ENCODE measurements at regions not wholly inside any gene's neighbourhood (a gene's known extent, or its start where the extent isn't known, plus 50 kb on each side); places are given as distances from the start of the nearest gene placed in this dataset.
"Not testable (repeated sequence)": the region's sequence is repeated elsewhere in the genome, so short reads cannot be mapped to it uniquely, and the experiment has no call there.

DNA sequence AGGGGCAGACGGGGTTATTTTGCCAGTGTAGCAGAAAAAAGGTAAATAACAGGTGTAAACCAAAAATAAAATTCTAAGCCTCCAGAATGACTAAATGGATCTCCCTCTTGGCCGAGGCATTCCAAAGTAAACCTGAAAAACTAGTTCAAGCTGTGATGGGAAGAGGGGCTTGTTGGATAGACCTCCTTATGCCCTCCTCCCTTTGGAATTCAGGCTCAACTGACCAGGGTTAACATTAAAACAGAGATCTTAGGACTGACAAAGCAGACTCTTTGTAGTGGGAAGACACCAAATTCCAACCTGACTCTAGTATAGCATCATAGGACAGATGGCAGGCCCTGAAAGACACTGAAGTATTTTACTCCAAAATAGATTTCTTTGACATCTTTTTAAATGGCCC lies 113.8 kb upstream of the ITGB1 start:
- no peak for DNase-seq (ENCODE audit: extremely low read depth in 1 of 2, low read depth in 1 of 2)

DNA sequence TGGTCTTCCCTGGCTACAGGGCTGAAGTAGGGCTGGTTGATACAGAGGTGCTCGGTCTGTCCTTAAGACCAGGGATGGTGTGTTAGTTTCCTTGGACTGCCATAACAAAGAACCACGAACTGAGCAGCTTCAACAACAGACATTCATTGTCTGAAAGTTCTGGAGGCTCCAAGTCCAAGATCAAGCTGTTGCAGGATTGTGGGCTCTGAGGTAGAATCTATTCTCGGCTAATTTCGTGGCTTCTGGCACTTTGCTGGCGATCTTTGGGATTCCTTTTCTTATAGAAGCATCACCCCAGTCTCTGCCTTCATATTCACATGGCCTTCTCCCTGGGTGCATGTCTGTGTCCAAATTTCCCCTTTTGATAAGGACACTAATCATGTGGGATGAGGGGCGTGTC lies 112.1 kb upstream of the ITGB1 start:
- no peak for DNase-seq (ENCODE audit: extremely low read depth in 1 of 2, low read depth in 1 of 2)

DNA sequence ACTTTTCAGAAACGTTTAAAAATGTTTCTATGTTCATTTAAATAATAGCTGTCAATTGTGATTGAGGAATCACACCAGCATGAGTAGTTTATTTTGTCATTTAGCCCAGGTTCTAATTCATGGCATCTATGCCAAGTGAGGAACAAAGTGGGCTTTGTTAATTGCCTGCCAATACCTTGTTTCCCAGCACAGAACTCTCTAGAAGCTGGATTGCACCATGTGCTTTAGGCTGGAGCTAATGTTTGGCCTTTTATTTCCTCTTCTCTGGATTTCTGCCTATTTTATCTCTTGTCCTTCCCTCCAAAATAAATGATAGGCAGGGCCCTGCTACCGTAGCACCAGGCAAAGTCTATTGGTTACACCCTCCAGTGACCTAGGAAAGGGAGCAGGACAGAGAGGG lies 109.9 kb upstream of the ITGB1 start:
- no peak for DNase-seq (ENCODE audit: extremely low read depth in 1 of 2, low read depth in 1 of 2)

- no peak for DNase-seq (ENCODE audit: extremely low read depth in 1 of 2, low read depth in 1 of 2)
Measured at GRCh38 chr10:33067481-33067880, 109.5 kb upstream of the ITGB1 start.

- DNase-seq (ENCODE audit: extremely low read depth in 1 of 2, low read depth in 1 of 2): no peak
Measured at GRCh38 chr10:33066558-33067236, 108.7 kb upstream of the ITGB1 start.

DNA sequence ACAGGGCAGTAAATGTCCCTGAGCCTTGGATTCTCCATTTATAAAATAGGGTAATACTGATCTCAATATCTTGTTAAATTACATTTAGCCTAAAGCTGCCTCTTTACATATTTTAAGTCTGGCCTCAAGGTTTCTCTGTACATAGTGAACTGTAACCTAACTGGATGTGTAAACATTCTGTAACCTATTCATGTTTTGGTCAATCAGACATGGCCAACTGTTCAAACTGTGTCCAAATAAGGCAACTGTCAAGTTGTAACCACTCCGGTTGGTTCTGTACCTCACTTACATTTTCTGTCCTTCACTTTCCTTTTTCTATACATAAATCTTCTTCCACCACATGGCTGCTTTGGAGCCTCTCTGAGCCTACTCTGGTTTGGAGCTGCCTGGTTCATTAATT lies 107.1 kb upstream of the ITGB1 start:
- no peak for DNase-seq (ENCODE audit: extremely low read depth in 1 of 2, low read depth in 1 of 2)

- DNase-seq (ENCODE audit: extremely low read depth in 1 of 2, low read depth in 1 of 2): no peak
Measured at GRCh38 chr10:33064706-33065105, 106.7 kb upstream of the ITGB1 start.

DNA sequence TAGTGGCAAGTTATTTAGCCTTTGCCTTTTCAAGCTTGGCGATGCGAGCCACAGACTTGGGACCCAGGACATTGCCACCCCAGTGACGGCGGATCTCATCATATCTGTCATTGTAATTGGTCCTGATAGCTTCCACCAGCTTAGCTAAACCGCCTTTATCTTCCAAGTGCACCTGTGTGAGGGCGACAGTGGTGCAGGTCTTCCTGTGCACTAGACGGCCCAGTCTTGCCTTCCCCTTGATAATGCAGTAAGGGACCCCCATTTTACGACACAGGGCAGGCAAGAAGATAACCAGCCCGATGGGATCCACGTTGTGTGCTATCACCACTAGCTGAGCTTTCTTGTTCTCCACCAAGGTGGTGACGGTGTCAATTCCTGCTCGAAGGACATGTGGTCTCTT lies 99.6 kb upstream of the ITGB1 start:
- DNase-seq (ENCODE audit: extremely low read depth in 1 of 2, low read depth in 1 of 2): no peak

GRCh38 chr10:33056828-33057596 lies 99.0 kb upstream of the ITGB1 start:
- DNase-seq (ENCODE audit: extremely low read depth in 1 of 2, low read depth in 1 of 2): no peak

DNA sequence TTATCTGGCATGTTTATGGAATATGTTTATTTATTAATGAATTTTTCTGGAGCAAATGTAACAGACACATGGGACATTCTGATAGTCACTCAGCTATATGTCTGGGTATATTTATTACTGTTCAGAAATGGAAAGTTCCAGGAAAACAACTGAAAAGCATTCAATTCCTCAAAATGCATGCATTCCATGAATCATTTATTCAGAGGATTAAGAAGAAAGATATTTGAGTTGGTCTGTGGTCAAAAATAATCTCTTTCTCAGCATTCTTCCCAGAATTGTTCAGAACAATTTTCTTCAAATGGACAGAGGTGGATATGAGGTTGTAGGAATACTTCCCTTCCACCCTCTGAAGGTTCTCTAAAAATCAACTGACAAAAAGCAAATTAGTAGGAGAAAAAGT lies 97.6 kb upstream of the ITGB1 start:
- no peak for DNase-seq (ENCODE audit: extremely low read depth in 1 of 2, low read depth in 1 of 2)

DNA sequence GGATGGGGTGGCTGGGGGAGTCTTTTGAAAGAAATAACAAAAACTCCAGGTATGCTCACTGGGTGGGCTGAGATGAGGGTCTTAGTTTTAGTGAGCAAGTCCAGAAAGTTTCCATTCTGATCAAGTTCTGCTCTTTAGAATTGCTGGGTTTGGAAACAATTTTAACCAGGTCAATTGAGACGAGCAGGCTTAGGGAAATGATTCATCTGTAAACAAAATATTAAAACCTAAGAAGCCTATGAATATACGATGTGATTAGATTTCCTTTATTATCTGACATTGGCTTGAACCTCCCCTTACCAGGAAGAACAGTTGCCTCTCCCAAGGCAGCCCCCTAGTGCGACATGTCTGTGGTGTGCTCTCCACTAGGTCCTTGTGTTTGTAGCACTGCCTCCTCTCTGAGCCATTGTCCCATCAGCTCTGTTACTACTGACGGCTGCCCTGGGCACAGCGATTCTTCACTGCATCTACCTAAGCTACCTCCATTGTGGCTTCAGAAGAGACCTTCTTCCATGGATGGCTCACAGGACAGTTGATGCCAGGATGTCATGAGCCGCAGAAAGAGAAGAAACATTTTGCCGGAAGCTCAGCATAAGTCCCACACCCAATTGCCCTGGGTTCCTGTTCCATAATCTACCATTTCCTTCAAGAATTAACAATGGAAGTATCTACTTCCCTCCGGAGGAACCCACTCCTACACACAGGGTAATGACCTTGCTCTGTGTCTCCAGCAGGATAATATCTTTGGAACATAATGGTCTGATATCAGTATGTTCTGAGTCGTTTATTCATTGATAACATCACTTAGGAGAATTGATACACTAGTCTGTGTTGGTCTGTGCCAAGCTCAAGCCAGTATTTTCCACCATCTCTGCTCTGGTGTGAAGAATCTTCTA lies 95.1 kb upstream of the ITGB1 start:
- no peak for DNase-seq (ENCODE audit: extremely low read depth in 1 of 2, low read depth in 1 of 2)

GRCh38 chr10:33052263-33052875 lies 94.3 kb upstream of the ITGB1 start:
- DNase-seq (ENCODE audit: extremely low read depth in 1 of 2, low read depth in 1 of 2): no peak

DNA sequence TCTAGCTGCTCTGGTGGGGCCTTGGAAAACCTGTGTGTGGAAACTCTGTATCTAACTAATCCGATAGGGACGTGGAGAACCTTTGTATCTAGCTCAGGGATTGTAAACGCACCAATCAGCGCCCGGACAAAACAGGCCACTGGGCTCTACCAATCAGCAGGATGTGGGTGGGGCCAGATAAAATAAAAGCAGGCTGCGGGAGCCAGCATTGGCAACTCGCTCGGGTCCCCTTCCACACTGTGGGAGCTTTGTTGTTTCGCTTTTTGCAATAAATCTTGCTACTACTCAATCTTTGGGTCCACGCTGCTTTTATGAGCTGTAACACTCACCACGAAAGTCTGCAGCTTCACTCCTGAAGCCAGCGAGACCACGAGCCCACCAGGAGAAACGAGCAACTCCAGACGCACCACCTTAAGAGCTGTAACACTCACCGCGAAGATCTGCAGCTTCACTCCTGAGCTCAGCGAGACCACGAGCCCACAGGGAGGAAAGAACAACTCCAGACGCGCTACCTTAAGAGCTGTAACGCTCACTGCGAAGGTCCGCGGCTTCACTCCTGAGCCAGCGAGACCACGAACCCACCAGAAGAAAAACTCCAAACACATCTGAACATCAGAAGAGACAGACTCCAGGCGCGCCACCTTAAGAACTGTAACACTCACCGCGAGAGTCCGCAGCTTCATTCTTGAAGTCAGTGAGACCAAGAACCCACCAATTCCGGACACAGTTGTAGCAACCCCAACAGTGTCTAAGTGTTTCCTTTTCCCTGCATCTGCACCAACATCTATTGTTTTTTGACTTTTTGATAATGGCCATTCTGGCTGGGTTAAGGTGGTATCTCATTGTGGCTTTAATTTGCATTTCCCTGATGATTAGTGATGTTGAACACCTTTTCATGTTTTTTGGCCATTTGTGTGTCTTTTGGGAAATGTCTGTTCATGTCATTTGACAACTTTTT lies 92.2 kb upstream of the ITGB1 start:
- not testable (repeated sequence) for DNase-seq (ENCODE audit: extremely low read depth in 1 of 2, low read depth in 1 of 2)

DNA sequence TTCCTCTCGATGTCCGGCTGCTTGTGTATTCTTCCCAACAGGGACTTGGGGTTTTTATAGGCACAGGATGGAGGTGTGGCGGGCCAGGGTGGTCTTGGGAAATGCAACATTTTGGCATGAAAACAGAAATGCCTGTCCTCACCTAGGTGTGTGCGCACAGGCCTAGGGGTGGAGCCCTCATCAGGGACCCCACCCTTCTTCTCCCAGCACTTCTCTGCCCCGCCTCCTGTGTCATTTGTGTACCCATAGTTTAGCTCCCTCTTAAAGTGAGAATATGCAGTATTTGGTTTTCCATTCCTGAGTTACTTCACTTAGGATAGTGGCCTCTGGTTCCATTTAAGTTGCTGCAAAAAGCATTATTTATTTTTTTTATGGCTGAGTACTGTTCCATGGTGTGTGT lies 90.2 kb upstream of the ITGB1 start:
- no peak for DNase-seq (ENCODE audit: extremely low read depth in 1 of 2, low read depth in 1 of 2)

DNA sequence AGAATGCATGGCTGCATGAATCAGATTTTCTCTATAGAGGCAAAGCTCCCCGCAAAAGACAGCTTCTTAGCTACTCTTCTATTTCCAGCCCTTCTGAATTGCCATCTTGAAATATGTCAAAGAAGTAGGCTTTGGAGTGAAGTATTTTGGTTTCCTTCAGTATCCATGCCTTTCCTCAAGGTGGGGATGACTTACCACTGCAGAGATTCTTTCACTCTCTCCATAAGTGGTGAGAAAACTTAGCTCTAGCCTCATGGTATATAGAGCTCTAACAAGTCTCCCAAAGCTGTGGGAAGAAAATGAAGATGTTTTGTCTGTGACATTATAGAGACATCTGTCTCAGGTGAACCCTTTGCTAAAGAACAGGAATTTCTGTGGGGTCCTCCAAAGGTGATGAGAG lies 89.6 kb upstream of the ITGB1 start:
- no peak for DNase-seq (ENCODE audit: extremely low read depth in 1 of 2, low read depth in 1 of 2)

- DNase-seq (ENCODE audit: extremely low read depth in 1 of 2, low read depth in 1 of 2): no peak
Measured at GRCh38 chr10:33046792-33047191, 88.8 kb upstream of the ITGB1 start.

DNA sequence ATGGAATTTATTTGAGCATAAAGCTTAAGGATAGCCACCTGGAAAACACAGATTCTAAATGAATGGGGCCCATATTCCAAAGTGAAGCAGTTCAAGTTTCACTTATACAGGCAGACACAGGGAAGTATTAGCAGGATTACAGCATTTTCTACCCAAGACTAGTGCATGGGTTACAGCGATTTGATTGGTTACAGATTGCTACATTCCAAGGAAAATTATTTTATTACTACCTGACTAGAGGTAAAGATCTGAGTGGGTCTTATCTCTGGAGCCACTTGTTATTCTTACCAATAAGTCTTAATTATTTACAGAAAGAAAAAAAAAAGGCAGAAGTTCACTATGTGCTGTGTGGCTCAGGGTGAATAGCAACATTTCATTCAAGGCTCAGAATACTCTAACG lies 87.4 kb upstream of the ITGB1 start:
- no peak for DNase-seq (ENCODE audit: extremely low read depth in 1 of 2, low read depth in 1 of 2)

DNA sequence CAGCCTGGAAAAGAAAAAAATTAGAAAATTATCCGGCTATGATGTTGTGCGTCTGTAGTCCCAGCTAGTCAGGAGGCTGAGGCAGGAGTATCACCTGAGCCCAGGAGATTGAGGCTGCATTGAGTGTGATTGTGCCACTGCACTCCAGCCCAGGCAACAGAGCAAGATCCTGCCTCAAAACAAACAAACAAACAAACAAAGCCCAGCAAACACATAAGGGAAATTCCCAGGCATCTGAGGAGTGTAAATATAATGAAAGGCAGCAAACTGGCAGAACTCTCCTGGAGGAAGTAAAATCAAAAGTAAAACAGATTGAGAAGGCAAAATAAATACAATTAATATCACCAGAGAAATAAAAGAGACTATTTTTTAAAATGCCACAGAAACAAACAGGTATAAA lies 84.5 kb upstream of the ITGB1 start:
- DNase-seq (ENCODE audit: extremely low read depth in 1 of 2, low read depth in 1 of 2): no peak

DNA sequence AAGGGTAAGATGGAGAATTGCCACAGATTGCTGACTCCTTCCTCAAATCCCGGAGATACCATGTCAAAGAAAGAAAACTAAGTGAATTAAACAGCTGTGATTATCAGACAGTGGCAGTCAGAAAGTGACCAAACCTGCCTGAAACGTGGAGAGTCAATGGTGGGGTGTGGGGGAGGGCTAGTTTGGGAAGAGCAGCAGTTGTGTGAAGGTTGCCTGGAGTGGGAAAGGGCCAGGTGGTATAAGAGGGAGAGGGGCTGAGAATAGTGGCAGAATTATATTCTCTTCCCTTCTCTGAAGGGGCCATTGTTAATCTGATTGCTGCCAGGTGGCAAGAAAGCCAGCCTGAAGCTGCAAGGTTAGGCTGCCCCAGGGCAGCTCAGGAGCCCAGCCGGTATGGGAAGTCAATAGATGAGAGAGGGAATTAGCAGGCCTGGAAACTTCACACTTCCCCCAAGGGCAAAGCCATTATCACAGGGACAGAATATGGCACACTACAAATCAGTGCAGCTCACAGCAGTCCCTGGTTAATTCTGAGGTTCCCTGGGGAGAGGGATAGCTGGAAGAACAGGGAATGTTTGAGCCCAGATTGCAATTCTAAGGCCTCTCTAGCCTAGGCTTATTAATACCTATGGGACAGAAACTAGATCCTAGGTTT lies 83.9 kb upstream of the ITGB1 start:
- no peak for DNase-seq (ENCODE audit: extremely low read depth in 1 of 2, low read depth in 1 of 2)

- no peak for DNase-seq (ENCODE audit: extremely low read depth in 1 of 2, low read depth in 1 of 2)
Measured at GRCh38 chr10:33040436-33040835, 82.4 kb upstream of the ITGB1 start.

All from activated CD8-positive, alpha-beta memory T cell treated with anti-CD3 and anti-CD28 coated beads for 1 hour (primary cell).